ENCODE measurements at regions not wholly inside any gene's neighbourhood (a gene's known extent, or its start where the extent isn't known, plus 50 kb on each side); places are given as distances from the start of the nearest gene placed in this dataset.

DNA sequence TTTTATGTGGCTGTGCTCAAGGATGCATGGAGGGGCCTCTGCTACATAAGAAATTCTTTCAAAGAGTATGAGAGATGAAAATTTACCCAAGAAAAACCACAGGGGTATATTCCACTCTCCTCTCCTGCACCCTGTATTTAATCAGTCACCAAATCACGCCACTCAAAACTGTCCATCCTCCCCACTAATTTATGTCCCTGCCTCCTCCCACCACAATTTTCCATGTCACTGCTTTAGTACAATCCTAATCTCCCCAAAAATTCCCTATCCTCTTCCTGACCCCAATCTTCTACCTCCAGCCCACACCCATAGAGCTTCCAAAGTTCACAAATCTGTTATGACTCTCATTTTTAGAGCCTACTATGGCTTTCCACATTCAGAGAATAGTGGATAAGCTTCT lies 125.2 kb upstream of the CDH6 start:
- TF ChIP-seq, protein P1, sequence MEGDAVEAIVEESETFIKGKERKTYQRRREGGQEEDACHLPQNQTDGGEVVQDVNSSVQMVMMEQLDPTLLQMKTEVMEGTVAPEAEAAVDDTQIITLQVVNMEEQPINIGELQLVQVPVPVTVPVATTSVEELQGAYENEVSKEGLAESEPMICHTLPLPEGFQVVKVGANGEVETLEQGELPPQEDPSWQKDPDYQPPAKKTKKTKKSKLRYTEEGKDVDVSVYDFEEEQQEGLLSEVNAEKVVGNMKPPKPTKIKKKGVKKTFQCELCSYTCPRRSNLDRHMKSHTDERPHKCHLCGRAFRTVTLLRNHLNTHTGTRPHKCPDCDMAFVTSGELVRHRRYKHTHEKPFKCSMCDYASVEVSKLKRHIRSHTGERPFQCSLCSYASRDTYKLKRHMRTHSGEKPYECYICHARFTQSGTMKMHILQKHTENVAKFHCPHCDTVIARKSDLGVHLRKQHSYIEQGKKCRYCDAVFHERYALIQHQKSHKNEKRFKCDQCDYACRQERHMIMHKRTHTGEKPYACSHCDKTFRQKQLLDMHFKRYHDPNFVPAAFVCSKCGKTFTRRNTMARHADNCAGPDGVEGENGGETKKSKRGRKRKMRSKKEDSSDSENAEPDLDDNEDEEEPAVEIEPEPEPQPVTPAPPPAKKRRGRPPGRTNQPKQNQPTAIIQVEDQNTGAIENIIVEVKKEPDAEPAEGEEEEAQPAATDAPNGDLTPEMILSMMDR (IDR thresholded peaks at IDR 0.05), result no peak
- no peak for TF ChIP-seq POLR2A (IDR thresholded peaks at IDR 0.05)

Measured in testis (tissue), 2 donors.